ENCODE measurements at regions not wholly inside any gene's neighbourhood (a gene's known extent, or its start where the extent isn't known, plus 50 kb on each side); places are given as distances from the start of the nearest gene placed in this dataset.

DNA sequence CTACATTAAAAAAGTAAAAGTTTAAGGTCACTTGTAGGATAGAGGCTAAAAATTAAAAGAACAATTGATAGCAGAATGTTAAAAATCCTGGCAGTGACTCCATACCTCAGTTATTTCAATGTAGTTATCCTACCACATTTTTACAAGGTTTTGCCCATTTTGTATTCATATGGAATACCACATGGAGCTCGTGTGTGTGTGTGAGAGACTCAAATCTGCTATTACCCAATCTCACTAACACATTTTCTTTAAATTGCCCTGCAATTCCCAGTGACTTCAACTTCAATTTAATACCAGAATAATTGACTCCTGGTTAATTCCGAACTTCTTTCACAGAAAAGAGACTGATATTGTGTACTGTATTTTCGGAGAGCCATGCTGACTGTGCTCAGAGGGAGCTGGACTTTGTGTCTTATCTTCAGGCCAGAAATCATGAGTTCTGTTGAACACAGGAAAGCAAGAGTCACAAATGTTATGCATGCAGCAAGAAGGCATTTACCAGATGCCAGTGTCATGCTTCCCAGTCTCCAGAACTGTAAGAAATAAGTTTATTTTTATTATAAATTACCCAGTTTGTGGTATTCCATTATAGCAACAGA, 529.0 kb upstream of the NECTIN3 start:
- Histone ChIP-seq H3K9me3 (replicated peaks; ENCODE audit: control insufficient read depth, insufficient read depth, low read depth, low read length) (no peaks in the 10 kb centered on the region), H4K20me1 (replicated peaks; ENCODE audit: control insufficient read depth, insufficient read depth, low read length) (no peaks in the 10 kb centered on the region), H3K36me3 (ENCODE audit: control insufficient read depth, insufficient read depth, low read length) (peaks cover 2% of the 10 kb centered on the region; the same call in 1 of the 3 replicates), H3K79me2 (ENCODE audit: control insufficient read depth, insufficient read depth, low read length) (0 out of 3 replicates have a peak, but pooled peaks cover 3% of the 10 kb centered on the region), H3K27me3 (ENCODE audit: control insufficient read depth in 2 of 2, insufficient read depth in 2 of 2, low read length in 2 of 2) (no peaks in the 10 kb centered on the region), H3K4me3 (no peak overlapping the region), H3K4me2 (ENCODE audit: insufficient read depth, low read length) (no peak overlapping the region), H3K4me1 (replicated peaks in 1 of 2; ENCODE audit: control insufficient read depth in 2 of 2, insufficient read depth in 2 of 2, low read length in 2 of 2) (no peaks in the 10 kb centered on the region), H3K9me1 (ENCODE audit: control insufficient read depth, insufficient read depth, low read length) (no peaks in the 10 kb centered on the region), H3K27ac (ENCODE audit: extremely low read depth, low read depth, low read length) (no peak overlapping the region), H2AFZ (ENCODE audit: low read depth, low read length) (no peak overlapping the region), H3K9ac (ENCODE audit: insufficient read depth in 1 of 2, low read depth in 2 of 2, low read length in 2 of 2) (no peak overlapping the region)
- FAIRE-seq = no peak
- no peak for ATAC-seq
- WGBS (ENCODE audit: insufficient coverage, low coverage, missing lambda C conversion rate) = 64% methylated on average over 3 of the region's 3 CpGs
- CTCF ChIA-PET (ENCODE audit: low intra/inter-chr PET ratio) = interaction anchor here (0.6 kb wide), 1 partner anchor 77 kb away, joined by 3 read pairs; no protein-coding TSS in a partner anchor
- in situ Hi-C loops (cut with MboI) = no loop called here
- no peak for DNase-seq (ENCODE audit: extremely low read depth in 1 of 4, low spot score in 3 of 4)
- intact Hi-C loops (cut with micrococcal nuclease) = no loop called here
- TF ChIP-seq NR0B1 (IDR thresholded peaks at IDR 0.05; ENCODE audit: partially characterized antibody) (no peak), TGIF2 (CRISPR knock-in tag; IDR thresholded peaks at IDR 0.05) (no peak), BRD9 (IDR thresholded peaks at IDR 0.05; ENCODE audit: low read depth, partially characterized antibody) (no peak), FOXA3 (CRISPR knock-in tag; conservative IDR thresholded peaks at IDR 0.05 in 1 of 2, IDR thresholded peaks at IDR 0.05 in 1 of 2) (no peak), HMGN3 (IDR thresholded peaks at IDR 0.05; ENCODE audit: borderline replicate concordance, extremely low read depth, insufficient read length, low read depth, low read length) (no peak), POLR3G (IDR thresholded peaks at IDR 0.05; ENCODE audit: extremely low read depth, insufficient read length, insufficient replicate concordance) (no peak), KDM5B (IDR thresholded peaks at IDR 0.05; ENCODE audit: insufficient replicate concordance, low read depth, low read length) (no peak), XRCC5 (IDR thresholded peaks at IDR 0.05; ENCODE audit: low read depth, low read length) (no peak), ZNF311 (CRISPR knock-in tag; IDR thresholded peaks at IDR 0.05) (no peak), HIVEP1 (CRISPR knock-in tag; IDR thresholded peaks at IDR 0.05) (no peak), PHB (CRISPR knock-in tag; IDR thresholded peaks at IDR 0.05) (no peak), NFIX (CRISPR knock-in tag; IDR thresholded peaks at IDR 0.05; ENCODE audit: low read depth) (no peak), STAT5B (CRISPR knock-in tag; IDR thresholded peaks at IDR 0.05) (no peak), MECOM (CRISPR knock-in tag; IDR thresholded peaks at IDR 0.05) (no peak), MTA2 (IDR thresholded peaks at IDR 0.05; ENCODE audit: low read depth) (no peak)
- TF ChIP-seq, protein P1, sequence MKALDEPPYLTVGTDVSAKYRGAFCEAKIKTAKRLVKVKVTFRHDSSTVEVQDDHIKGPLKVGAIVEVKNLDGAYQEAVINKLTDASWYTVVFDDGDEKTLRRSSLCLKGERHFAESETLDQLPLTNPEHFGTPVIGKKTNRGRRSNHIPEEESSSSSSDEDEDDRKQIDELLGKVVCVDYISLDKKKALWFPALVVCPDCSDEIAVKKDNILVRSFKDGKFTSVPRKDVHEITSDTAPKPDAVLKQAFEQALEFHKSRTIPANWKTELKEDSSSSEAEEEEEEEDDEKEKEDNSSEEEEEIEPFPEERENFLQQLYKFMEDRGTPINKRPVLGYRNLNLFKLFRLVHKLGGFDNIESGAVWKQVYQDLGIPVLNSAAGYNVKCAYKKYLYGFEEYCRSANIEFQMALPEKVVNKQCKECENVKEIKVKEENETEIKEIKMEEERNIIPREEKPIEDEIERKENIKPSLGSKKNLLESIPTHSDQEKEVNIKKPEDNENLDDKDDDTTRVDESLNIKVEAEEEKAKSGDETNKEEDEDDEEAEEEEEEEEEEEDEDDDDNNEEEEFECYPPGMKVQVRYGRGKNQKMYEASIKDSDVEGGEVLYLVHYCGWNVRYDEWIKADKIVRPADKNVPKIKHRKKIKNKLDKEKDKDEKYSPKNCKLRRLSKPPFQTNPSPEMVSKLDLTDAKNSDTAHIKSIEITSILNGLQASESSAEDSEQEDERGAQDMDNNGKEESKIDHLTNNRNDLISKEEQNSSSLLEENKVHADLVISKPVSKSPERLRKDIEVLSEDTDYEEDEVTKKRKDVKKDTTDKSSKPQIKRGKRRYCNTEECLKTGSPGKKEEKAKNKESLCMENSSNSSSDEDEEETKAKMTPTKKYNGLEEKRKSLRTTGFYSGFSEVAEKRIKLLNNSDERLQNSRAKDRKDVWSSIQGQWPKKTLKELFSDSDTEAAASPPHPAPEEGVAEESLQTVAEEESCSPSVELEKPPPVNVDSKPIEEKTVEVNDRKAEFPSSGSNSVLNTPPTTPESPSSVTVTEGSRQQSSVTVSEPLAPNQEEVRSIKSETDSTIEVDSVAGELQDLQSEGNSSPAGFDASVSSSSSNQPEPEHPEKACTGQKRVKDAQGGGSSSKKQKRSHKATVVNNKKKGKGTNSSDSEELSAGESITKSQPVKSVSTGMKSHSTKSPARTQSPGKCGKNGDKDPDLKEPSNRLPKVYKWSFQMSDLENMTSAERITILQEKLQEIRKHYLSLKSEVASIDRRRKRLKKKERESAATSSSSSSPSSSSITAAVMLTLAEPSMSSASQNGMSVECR (CRISPR knock-in tag; IDR thresholded peaks at IDR 0.05) = no peak
- TF ChIP-seq, protein P2, sequence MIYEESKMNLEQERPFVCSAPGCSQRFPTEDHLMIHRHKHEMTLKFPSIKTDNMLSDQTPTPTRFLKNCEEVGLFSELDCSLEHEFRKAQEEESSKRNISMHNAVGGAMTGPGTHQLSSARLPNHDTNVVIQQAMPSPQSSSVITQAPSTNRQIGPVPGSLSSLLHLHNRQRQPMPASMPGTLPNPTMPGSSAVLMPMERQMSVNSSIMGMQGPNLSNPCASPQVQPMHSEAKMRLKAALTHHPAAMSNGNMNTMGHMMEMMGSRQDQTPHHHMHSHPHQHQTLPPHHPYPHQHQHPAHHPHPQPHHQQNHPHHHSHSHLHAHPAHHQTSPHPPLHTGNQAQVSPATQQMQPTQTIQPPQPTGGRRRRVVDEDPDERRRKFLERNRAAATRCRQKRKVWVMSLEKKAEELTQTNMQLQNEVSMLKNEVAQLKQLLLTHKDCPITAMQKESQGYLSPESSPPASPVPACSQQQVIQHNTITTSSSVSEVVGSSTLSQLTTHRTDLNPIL (CRISPR knock-in tag; IDR thresholded peaks at IDR 0.05) = no peak
- no TSS peak for BruUV-seq (replicated peaks)
- POLR2A ChIA-PET = no interaction called here

Measured in K562 (cell line).